DMS153 treated with DMSO at 0.1 percent for 48 hours (cell line): ENCODE measurements at regions not wholly inside any gene's neighbourhood (a gene's known extent, or its start where the extent isn't known, plus 50 kb on each side); places are given as distances from the start of the nearest gene placed in this dataset.
"Not testable (repeated sequence)": the region's sequence is repeated elsewhere in the genome, so short reads cannot be mapped to it uniquely, and the experiment has no call there.

Experiments used
- DNase-seq: peaks from one replicate; lab custom pipeline; 2025; ENCODE audit not compliant: unreplicated experiment; lab: John Stamatoyannopoulos, UW

GRCh38 chr11:103584021-103584420, 452.4 kb upstream of the DDI1 start:
- no peak for DNase-seq

GRCh38 chr11:103584720-103585119, 451.7 kb upstream of the DDI1 start:
- no peak for DNase-seq

- no peak for DNase-seq
Measured at GRCh38 chr11:103585401-103585800, 451.0 kb upstream of the DDI1 start.

- DNase-seq: no peak
Measured at GRCh38 chr11:103585911-103586310, 450.5 kb upstream of the DDI1 start.

- no peak for DNase-seq
Measured at GRCh38 chr11:103586756-103587155, 449.7 kb upstream of the DDI1 start.

GRCh38 chr11:103587901-103588788, 448.3 kb upstream of the DDI1 start:
- peak; percentile 38 for DNase-seq

- DNase-seq: no peak
Measured at GRCh38 chr11:103591554-103591953, 444.9 kb upstream of the DDI1 start.

GRCh38 chr11:103594283-103594682, 442.2 kb upstream of the DDI1 start:
- no peak for DNase-seq

GRCh38 chr11:103596315-103596714, 440.1 kb upstream of the DDI1 start:
- DNase-seq: no peak

GRCh38 chr11:103601225-103601846, 435.1 kb upstream of the DDI1 start:
- peak; percentile 66 for DNase-seq

- no peak for DNase-seq
Measured at GRCh38 chr11:103602840-103603239, 433.6 kb upstream of the DDI1 start.

- no peak for DNase-seq
Measured at GRCh38 chr11:103604310-103604709, 432.1 kb upstream of the DDI1 start.

- DNase-seq: no peak
Measured at GRCh38 chr11:103608566-103608965, 427.9 kb upstream of the DDI1 start.

GRCh38 chr11:103609117-103610066, 427.0 kb upstream of the DDI1 start:
- DNase-seq: no peak

GRCh38 chr11:103610435-103610834, 426.0 kb upstream of the DDI1 start:
- no peak for DNase-seq

GRCh38 chr11:103611526-103612260, 424.7 kb upstream of the DDI1 start:
- DNase-seq: not testable (repeated sequence)

GRCh38 chr11:103612451-103612850, 424.0 kb upstream of the DDI1 start:
- DNase-seq: not testable (repeated sequence)

GRCh38 chr11:103616586-103616985, 419.9 kb upstream of the DDI1 start:
- DNase-seq: not testable (repeated sequence)

GRCh38 chr11:103618528-103618927, 417.9 kb upstream of the DDI1 start:
- no peak for DNase-seq

- DNase-seq: peak; percentile 15
Measured at GRCh38 chr11:103619480-103619879, 417.0 kb upstream of the DDI1 start.

- DNase-seq: no peak
Measured at GRCh38 chr11:103619938-103620337, 416.5 kb upstream of the DDI1 start.
